ENCODE measurements at regions not wholly inside any gene's neighbourhood (a gene's known extent, or its start where the extent isn't known, plus 50 kb on each side); places are given as distances from the start of the nearest gene placed in this dataset.
"Not testable (repeated sequence)": the region's sequence is repeated elsewhere in the genome, so short reads cannot be mapped to it uniquely, and the experiment has no call there.

GRCh38 chr10:33626798-33627466 is 292.5 kb upstream of the NRP1 start:
- intact Hi-C loops (cut with micrococcal nuclease): no loop called here

GRCh38 chr10:33623669-33624068 is 289.2 kb upstream of the NRP1 start:
- intact Hi-C loops (cut with micrococcal nuclease): no loop called here

- intact Hi-C loops (cut with micrococcal nuclease): no loop called here
Measured at GRCh38 chr10:33621101-33621500, 286.6 kb upstream of the NRP1 start.

- intact Hi-C loops (cut with micrococcal nuclease): no loop called here
Measured at GRCh38 chr10:33618196-33618595, 283.7 kb upstream of the NRP1 start.

DNA sequence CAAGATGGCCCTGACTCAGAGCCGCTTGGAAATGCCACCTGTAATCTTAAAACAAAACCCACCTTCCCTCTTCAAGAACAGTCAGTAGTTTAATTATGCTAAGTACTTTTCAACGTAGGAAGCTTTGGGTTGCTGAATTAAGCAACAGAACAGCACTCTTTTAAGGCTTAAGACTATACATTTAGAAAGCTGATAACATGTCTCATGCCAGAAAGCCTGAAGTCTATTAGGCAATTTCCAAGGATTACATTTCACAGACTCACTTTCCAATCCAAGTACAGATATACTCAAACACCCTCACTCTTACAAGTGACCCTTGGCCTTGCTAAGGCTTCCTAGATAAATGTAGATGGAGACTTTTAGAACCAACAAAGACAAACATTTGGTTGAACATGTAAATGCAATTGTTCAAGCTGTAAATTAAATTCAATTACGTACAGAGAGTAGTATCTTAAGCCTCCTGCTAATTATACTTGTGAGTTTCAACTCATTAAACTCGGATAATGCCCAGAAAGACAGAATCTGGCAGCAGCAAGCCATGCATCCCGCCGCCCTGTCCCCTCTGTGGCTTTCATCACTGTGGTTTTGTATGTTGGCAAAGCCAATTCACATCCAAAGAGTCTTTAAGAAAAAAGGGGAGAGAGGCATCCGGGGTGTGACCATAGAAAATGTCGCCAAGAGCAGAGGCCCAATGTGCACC is 283.1 kb upstream of the NRP1 start:
- intact Hi-C loops (cut with micrococcal nuclease): no loop called here

GRCh38 chr10:33616956-33617355 is 282.5 kb upstream of the NRP1 start:
- intact Hi-C loops (cut with micrococcal nuclease): no loop called here

GRCh38 chr10:33612551-33612950 is 278.1 kb upstream of the NRP1 start:
- intact Hi-C loops (cut with micrococcal nuclease): no loop called here

- intact Hi-C loops (cut with micrococcal nuclease): no loop called here
Measured at GRCh38 chr10:33612116-33612515, 277.6 kb upstream of the NRP1 start.

DNA sequence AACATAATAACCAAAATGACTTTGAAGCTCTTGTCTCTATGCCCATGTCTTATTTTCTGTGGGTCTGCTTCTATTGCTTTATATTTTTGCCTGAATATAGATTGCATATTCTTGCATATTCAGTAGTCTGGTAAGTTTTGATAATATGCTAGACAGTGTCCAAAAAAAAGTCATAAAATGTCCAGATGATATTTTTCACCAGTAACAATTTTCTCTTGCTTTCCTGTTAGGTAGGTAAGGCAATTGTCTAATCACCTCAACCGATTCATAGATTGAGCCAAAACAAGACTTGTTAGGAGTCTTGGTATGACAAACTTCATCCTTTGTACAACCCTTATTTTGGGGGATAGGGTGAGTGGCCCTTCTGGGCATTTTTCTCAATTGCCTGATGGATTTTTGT is 277.0 kb upstream of the NRP1 start:
- intact Hi-C loops (cut with micrococcal nuclease): no loop called here

DNA sequence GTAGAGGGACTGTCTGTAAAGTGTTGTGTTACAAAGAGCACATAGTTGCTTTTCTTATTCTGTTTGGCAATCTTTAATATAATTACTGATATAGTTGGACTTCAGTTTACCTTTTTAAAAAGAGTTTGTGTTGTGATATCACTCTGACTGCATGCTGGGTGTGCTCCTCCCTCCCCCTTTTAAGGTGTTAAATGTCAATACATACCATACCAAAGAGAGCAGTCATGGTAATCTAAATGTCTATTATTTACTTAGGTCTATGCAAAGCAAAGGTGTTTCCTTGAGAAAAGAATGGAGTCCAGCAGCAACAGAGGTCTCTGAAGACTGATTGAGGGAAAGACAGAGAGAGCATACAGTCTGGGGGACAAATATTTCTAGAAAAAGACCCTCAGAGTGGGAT is 275.1 kb upstream of the NRP1 start:
- intact Hi-C loops (cut with micrococcal nuclease): no loop called here

DNA sequence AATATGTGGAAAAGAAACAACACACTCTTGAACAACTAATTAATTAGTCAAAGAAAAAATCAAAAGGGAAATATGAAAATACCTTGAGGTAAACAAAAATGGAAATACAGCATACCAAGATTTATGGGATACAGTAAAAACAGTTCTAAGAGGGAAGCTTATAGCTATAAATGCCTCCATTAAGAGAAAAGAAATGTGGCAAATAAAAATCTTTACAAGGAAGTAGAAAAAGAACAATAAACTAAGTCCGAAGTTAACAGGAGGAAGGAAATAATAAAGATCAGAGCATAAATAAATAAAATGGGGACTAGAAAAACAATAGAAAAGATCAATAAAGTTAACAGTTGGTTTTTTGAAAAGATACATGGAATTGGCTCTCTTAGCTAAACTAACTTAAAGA is 267.8 kb upstream of the NRP1 start:
- intact Hi-C loops (cut with micrococcal nuclease): no loop called here

DNA sequence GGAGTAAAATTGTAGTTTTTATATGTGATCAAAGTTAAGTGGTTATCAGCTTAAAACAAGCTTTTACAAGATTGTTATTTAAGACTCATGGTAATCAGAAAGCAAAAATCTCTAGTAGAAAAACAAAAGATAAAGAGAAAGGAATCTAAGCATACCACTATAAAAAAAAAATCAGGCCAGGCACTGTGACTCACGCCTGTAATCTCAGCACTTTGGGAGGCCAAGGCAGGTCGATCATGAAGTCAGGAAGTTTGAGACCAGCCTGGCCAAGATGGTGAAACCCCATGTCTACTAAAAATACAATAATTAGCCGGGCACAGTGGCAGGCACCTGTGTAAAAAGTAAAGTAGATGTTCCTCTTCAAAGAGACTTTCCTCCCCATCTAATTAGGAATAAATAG is 265.9 kb upstream of the NRP1 start:
- intact Hi-C loops (cut with micrococcal nuclease): no loop called here

- intact Hi-C loops (cut with micrococcal nuclease): no loop called here
Measured at GRCh38 chr10:33596422-33596821, 262.0 kb upstream of the NRP1 start.

GRCh38 chr10:33594475-33594874 is 260.0 kb upstream of the NRP1 start:
- intact Hi-C loops (cut with micrococcal nuclease): no loop called here

- intact Hi-C loops (cut with micrococcal nuclease): no loop called here
Measured at GRCh38 chr10:33588974-33589600, 254.6 kb upstream of the NRP1 start.

GRCh38 chr10:33584596-33584995 is 250.1 kb upstream of the NRP1 start:
- intact Hi-C loops (cut with micrococcal nuclease): not testable (repeated sequence)

DNA sequence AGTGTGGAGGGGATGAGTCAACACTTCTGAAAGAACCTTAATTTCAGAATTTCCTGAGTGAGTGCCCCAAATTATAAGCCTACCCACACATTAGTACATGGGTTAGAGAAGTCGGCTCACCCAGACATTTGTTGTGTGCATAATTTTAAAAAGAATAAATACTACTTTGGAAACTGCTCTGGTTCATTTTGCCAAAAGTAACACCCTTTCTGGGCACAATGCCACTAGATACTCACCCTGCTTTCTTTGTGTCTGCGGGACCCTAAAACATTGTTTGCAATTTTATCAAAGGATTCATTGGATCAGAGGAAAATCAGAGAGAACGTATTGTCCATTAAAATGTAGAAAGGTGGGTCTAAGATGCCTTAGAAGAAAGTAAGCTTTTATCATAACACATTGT is 245.5 kb upstream of the NRP1 start:
- intact Hi-C loops (cut with micrococcal nuclease): no loop called here

DNA sequence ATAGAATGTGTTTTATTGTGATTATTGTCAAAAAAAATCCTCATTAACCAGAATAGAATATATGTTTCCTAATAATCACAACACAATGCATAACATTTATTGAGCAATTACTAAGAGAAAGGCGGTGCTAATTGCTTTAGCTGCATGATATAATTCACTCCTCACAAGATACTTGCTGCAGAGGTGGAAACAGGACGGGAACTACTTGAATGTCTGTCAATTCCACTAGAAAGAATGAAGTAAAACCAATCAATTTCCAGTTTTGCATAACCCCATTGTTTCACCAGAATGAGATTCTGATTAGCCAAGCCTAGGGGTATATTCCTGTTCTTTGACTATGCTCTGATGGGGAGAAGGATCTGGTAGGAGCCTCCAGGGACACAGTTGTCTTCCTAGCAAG is 239.1 kb upstream of the NRP1 start:
- intact Hi-C loops (cut with micrococcal nuclease): no loop called here

- intact Hi-C loops (cut with micrococcal nuclease): no loop called here
Measured at GRCh38 chr10:33571616-33572015, 237.1 kb upstream of the NRP1 start.

DNA sequence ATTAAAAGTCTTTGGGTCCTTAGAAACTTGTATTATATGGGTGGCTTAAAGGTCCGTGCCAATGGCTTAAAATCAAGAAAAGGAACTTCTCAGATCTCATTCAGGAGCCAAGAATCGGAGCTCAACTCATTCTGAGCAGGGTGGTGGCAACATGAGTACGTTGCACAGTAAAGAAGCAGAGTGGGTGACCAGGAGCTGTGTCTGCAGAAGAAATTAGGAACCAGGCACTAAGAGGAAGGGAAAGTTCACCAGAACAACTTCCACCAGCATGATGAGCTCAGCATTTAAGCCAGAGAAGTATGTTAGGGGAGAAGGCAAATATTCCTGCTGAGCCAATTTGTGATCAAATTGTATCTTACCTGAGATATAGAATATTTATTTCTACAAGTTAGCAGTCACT is 236.0 kb upstream of the NRP1 start:
- intact Hi-C loops (cut with micrococcal nuclease): no loop called here

DNA sequence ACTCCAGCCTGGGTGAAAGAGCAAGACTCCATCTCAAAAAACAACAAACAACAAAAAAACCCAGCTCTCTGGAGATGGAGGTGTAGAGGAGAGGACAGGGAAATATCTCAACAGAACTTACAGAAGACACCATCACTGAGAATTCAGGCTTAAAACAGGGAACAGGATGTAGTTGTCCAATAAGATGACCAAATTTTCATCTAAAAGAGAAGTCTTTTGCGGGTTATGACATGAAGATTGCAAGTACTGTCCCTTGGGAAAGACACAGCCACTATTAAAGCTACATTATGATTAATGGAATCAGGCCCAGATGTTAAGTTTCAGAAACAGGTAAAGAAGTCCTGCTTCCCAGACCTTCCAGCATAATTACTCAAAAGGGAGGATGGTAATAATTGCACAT is 235.2 kb upstream of the NRP1 start:
- intact Hi-C loops (cut with micrococcal nuclease): no loop called here

GRCh38 chr10:33566426-33566825 is 232.0 kb upstream of the NRP1 start:
- intact Hi-C loops (cut with micrococcal nuclease): no loop called here

DNA sequence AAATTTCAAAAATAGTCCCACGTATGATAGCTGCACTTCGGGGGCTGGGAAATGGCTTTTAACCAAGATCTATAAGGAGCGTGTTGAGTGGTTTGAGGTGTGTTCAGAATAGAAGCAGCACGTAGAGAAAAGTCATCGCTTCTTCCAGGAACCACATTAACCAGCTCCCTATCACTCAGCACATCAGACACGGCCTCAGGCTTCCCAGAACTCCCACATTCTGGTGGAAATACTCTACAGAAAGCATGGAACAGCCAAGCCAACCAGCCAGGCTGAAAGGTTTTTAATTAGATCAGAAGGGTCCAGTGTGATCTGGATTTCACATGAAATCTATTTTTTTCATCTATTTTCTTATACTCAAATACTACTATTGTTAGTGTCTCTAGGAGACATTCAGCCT is 231.5 kb upstream of the NRP1 start:
- intact Hi-C loops (cut with micrococcal nuclease): no loop called here
